ENCODE measurements at regions not wholly inside any gene's neighbourhood (a gene's known extent, or its start where the extent isn't known, plus 50 kb on each side); places are given as distances from the start of the nearest gene placed in this dataset.

DNA sequence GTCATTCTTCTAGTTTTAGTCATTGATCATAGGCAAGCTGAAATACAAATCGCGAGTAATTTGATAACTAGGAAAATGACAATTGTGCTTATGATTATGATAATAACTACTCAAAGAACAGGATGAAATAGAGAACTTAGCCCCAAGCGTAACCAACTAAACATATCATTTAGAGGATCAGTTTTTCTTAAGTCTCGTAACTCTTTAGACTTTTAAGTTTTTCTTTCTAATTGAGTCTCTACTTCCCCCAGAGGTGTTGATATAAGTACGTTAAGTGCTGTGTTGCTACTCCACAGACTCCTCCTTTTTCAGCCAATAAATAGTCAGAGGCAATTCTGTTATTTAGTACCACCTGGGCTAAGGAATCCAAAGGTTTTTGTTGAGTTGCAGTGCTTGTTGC is 96.3 kb downstream of the NHLRC3 start:
- no peaks in the 10 kb centered on the region for H3K4me1 Mint-ChIP-seq
- H3K27ac Mint-ChIP-seq = no peak overlapping the region
- no peak overlapping the region for H3K4me3 Mint-ChIP-seq
- H3K27me3 Mint-ChIP-seq = peaks cover 5% of the 10 kb centered on the region in 2 donors
- DNase-seq = no peak
- no peaks in the 10 kb centered on the region for H3K36me3 Mint-ChIP-seq
- no peak for ATAC-seq (replicated peaks)
- no peaks in the 10 kb centered on the region for H3K9me3 Mint-ChIP-seq

DNA sequence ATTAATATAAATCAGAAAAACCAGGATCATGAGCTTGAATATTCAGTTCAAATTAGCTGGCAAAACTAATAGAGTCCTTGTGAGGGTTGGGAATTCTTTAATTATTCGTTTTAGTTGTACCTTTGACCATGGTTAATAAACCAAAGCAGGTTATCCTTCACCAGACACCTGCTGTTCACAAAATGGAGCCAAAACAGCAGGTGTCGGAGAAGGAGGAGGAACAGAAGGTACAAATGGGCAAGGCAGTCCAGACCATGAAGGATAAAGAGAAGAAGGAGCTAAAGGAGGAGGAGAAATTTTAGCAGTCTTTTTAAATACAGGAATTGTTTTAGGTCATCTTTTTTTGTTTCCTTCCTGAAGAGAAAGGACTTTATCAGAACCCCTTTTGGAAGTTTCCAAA is 106.1 kb downstream of the NHLRC3 start:
- Mint-ChIP-seq H3K9me3 (peaks cover 3 to 5% of the 10 kb centered on the region in 2 donors), H3K4me3 (no peak overlapping the region), H3K27me3 (peaks cover 6 to 14% of the 10 kb centered on the region in 2 donors), H3K36me3 (no peaks in the 10 kb centered on the region), H3K27ac (no peak overlapping the region), H3K4me1 (no peaks in the 10 kb centered on the region)
- DNase-seq (no peak), ATAC-seq (replicated peaks) (no peak)

DNA sequence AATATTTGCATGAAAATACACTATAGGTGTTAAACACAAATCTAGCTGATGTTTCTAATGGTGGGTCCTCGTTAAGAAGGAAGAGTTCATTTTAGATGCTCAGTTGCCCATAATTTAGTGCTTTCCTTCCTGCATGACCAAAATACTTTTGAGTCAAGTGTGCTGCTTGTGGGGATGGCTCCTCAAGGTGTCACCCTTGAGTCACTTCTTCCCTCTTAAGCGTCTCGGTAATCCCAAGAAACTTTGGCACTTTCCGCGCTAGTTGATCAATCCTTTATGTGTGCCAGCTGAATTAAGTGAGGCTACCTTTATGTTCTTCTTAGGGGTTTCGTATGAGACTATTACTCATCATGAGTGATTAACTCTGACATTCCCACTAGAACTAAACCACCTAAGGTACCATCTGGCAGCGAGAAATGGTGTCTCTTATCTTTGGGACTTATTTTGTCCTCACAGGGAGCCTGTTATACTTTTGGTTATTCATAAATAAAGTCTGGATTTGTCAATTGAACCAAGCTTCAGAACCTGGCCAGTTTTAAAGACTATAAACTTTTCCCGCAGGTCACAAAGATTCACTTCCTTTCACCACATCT is 106.8 kb downstream of the NHLRC3 start:
- no peak overlapping the region for H3K4me3 Mint-ChIP-seq

DNA sequence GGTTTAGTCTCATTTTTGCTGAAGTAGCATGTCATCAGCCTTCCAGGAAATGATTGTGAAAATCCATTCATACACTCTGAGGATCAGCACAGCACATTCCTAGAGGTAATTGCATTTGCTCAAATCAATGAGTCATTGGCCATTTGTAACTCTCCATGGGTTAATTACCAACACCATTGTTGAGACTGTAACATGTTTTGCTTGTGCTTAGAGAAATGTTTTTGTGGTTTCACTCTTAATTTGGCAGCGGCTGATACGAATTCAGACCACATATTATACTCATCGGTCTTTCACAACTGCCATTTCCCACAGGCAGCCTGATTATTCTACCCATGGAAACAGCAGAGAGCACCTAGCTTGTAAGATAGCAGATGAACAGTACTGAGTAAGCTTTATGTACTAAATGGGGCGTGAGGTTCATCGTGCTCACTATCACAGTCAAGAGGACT is 110.3 kb downstream of the NHLRC3 start:
- H3K4me3 Mint-ChIP-seq = no peak overlapping the region
- peaks cover 0 to 3% of the 10 kb centered on the region in 2 donors for H3K9me3 Mint-ChIP-seq
- ATAC-seq (replicated peaks) = no peak
- no peaks in the 10 kb centered on the region for H3K36me3 Mint-ChIP-seq
- H3K27ac Mint-ChIP-seq = no peak overlapping the region
- DNase-seq = no peak
- H3K4me1 Mint-ChIP-seq = no peaks in the 10 kb centered on the region
- peaks cover 8 to 21% of the 10 kb centered on the region in 2 donors for H3K27me3 Mint-ChIP-seq

More for the DNA sequence above, 106.8 kb downstream of the NHLRC3 start:
- Mint-ChIP-seq H3K9me3 (peaks cover 3 to 5% of the 10 kb centered on the region in 2 donors), H3K27me3 (peaks cover 6 to 19% of the 10 kb centered on the region in 2 donors), H3K4me1 (no peaks in the 10 kb centered on the region), H3K27ac (no peak overlapping the region), H3K36me3 (no peaks in the 10 kb centered on the region)
- ATAC-seq (replicated peaks) = no peak
- no peak for DNase-seq

DNA sequence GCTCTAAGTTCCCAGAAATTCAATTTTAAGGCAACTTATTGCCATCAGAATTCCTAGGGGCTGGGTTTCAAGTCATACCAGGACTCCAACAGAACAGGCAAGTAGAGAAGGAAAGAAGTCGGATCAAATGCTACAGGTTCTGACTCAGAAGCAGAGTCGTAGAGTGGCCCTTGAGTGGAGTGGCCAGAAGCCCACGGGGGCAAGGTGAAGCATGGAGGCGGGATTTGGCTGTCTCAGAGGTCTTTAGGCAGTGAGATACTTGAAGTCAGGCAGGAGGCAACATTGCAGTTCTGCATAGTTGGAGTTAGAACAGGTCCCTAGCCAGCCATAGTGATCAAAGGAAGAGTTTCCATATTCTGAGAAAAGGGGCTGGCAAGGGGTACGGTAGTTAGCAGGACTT is 111.6 kb downstream of the NHLRC3 start:
- Mint-ChIP-seq H3K27me3 (peaks cover 8 to 26% of the 10 kb centered on the region in 2 donors), H3K4me3 (no peak overlapping the region), H3K27ac (no peak overlapping the region), H3K9me3 (peaks cover 0 to 3% of the 10 kb centered on the region in 2 donors), H3K36me3 (no peaks in the 10 kb centered on the region), H3K4me1 (no peaks in the 10 kb centered on the region)
- ATAC-seq (replicated peaks) = no peak
- DNase-seq = no peak

DNA sequence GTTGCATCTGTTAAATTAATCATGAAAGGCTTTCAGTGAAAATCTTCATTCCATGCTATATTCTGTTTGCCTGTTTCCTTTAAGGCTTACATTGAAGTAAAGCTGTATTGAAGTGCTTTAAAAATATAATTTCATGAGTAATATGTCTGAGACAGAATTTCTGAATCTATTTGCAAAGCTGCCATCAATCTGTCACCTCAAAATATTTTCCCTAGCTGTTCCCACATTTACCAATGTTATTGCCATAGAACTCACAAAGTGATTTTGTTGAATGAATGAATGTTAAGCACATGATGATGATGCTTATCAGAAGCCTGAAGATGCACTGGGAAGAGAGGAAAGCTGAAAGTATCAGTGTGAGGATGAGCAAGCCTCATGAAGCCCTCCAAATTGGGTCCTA is 115.8 kb downstream of the NHLRC3 start:
- H3K36me3 Mint-ChIP-seq = no peaks in the 10 kb centered on the region
- peaks cover 8 to 18% of the 10 kb centered on the region in 2 donors for H3K27me3 Mint-ChIP-seq
- no peak for ATAC-seq (replicated peaks)
- H3K27ac Mint-ChIP-seq = no peak overlapping the region
- H3K4me1 Mint-ChIP-seq = no peaks in the 10 kb centered on the region
- DNase-seq = no peak
- no peak overlapping the region for H3K4me3 Mint-ChIP-seq
- H3K9me3 Mint-ChIP-seq = peaks cover 0 to 3% of the 10 kb centered on the region in 2 donors

DNA sequence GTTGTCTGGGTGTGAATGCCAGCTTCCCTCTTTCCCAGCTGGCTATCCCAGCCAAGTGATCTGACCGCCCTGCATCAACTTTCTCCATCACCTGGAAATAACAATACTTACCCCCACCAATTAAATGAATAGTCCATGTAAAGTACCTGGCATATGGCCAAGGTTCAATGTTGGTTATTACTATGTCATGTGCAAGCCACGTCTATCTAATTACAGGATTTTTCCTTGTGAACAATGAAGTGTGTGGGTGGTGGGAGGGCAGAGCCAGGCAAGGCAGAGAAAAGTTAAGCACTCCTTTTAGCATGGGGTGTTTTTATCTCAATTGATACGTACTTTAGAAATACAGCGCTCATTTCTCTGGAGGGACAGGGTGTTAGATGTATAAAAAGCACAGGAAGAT is 121.1 kb downstream of the NHLRC3 start:
- Mint-ChIP-seq H3K27me3 (peaks cover under 1 to 4% of the 10 kb centered on the region in 2 donors), H3K4me1 (no peaks in the 10 kb centered on the region), H3K36me3 (no peaks in the 10 kb centered on the region), H3K9me3 (no peaks in the 10 kb centered on the region), H3K4me3 (no peak overlapping the region), H3K27ac (no peak overlapping the region)
- no peak for DNase-seq
- no peak for ATAC-seq (replicated peaks)

DNA sequence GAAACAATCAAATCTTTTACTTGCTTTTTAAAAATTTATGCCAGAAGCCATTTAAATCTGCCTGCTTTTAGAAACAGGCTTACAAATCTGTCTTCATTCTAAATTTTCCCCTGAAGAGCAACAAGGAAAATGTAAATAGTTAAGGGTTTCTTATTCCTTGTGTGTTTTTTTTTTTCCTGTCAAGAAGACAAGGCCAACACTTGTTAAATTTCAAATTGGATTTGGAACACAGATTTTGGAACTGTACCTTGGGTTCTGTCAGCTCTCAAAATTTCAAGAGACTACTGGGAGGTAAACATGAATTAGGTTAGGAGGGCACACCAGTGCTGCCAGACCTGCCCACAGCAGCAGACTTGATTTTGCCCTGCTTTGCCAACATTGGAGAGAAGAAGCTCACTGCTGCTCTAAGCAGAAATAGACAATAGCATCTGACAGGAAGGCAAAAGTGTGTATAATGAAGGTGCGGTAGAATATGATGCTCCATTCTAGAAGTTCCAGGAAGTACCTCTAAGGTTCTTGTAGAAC is 121.7 kb downstream of the NHLRC3 start:
- ATAC-seq (replicated peaks) (no peak), DNase-seq (no peak)
- no peaks in the 10 kb centered on the region for H3K36me3 Mint-ChIP-seq
- H3K9me3 Mint-ChIP-seq = no peaks in the 10 kb centered on the region
- no peaks in the 10 kb centered on the region for H3K4me1 Mint-ChIP-seq
- H3K27ac Mint-ChIP-seq = no peak overlapping the region
- no peak overlapping the region for H3K4me3 Mint-ChIP-seq
- peaks cover 0 to 4% of the 10 kb centered on the region in 2 donors for H3K27me3 Mint-ChIP-seq

DNA sequence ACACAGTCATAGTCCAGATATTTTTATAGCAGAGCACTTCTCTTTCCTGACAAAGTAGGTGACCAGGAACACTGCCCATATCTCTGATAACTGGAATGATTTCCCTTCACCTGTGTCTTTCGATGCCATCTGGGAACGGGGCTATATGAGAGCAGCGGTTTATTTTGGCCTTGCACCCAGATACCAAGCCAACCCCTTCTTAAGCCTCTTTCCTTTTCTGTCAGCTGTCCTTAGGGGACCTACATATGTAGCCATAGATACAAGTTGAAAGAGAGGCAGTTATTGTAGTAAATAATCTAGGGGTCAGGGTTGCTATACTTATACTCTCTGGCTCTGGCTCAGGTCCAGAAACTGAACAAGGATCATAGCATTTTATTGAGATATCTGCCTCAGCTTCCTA is 128.8 kb downstream of the NHLRC3 start:
- Mint-ChIP-seq H3K27me3 (no peaks in the 10 kb centered on the region), H3K36me3 (no peaks in the 10 kb centered on the region), H3K4me1 (no peaks in the 10 kb centered on the region), H3K27ac (no peak overlapping the region), H3K4me3 (no peak overlapping the region), H3K9me3 (no peaks in the 10 kb centered on the region)
- DNase-seq = no peak
- ATAC-seq (replicated peaks) = no peak

DNA sequence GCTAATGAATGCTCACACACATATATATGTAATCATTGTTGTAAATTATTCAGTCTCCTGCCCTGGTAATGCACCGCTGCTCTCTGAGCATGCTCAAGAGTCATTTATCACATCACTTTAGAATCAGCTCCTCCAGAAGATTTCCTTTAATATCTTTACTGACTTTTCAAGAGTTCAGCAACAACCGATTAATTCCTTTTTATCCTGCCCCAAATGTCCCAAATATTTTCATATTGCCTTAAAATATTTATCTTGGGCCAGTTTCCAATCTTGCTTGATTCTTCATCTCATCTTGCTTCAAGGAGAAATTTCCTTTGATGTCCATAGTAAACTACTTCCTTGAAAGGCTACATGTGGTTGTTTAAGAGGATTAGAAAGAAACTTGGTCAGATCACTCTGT is 132.5 kb downstream of the NHLRC3 start:
- H3K27ac Mint-ChIP-seq = no peak overlapping the region
- no peaks in the 10 kb centered on the region for H3K4me1 Mint-ChIP-seq
- no peak for DNase-seq
- no peaks in the 10 kb centered on the region for H3K9me3 Mint-ChIP-seq
- H3K36me3 Mint-ChIP-seq = no peaks in the 10 kb centered on the region
- peaks cover 0 to 5% of the 10 kb centered on the region in 2 donors for H3K27me3 Mint-ChIP-seq
- H3K4me3 Mint-ChIP-seq = no peak overlapping the region
- no peak for ATAC-seq (replicated peaks)

DNA sequence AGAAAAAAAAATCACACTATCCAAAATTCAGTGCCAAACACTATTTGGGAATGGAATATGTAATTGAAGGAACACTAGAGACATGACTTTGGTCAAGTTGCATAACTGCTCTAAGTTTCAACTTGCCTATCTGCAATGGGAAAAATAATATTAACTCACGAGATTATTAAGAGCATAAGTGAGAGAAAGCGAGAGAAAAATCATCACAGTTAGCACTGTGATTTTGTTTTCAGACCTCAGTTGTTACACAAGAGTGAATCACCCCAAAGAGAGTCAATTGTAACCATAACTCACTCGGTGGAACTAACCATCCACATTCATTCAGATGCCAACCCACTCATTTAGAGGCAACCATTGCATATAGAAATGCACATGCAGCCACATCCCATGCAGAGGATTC is 147.1 kb downstream of the NHLRC3 start:
- peaks cover 0 to 20% of the 10 kb centered on the region in 2 donors for H3K27me3 Mint-ChIP-seq
- ATAC-seq (replicated peaks) (no peak), DNase-seq (no peak)
- no peaks in the 10 kb centered on the region for H3K9me3 Mint-ChIP-seq
- H3K36me3 Mint-ChIP-seq = no peaks in the 10 kb centered on the region
- no peaks in the 10 kb centered on the region for H3K4me1 Mint-ChIP-seq
- no peak overlapping the region for H3K4me3 Mint-ChIP-seq
- no peak overlapping the region for H3K27ac Mint-ChIP-seq

DNA sequence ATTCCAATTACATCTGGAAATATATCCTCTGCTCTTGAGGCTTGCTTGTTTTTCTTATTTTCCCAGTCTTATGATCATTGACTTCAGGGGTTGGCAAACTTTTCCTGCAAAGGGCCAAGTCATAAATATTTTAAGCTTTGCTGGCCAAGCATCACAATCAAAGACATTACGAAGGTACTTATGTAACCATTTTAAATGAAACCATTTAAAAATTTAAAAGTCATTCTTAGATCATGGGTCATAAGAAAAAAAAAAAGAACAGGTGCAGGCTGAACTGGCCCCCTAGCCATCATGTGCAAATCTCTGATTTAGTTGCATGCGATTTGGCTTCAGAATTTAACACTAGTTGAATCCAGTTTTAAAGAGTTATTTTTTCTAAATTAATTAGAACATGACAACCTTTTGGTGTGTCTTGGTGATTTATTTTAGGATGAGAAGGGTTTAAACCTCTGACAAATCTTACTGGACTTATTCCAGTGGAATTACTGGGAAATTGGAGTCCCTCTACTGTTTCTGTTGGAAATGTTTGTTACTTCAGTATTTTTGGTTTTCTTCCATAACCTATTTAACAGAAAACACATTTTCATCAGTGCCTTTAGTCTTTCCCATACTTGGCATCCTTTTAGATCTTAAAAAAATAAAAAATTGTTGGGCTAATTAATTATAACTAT is 148.1 kb downstream of the NHLRC3 start:
- DNase-seq (no peak), ATAC-seq (replicated peaks) (no peak)
- Mint-ChIP-seq H3K9me3 (no peaks in the 10 kb centered on the region), H3K4me3 (no peak overlapping the region), H3K27me3 (peaks cover 0 to 16% of the 10 kb centered on the region in 2 donors), H3K27ac (no peak overlapping the region), H3K4me1 (no peaks in the 10 kb centered on the region), H3K36me3 (no peaks in the 10 kb centered on the region)

DNA sequence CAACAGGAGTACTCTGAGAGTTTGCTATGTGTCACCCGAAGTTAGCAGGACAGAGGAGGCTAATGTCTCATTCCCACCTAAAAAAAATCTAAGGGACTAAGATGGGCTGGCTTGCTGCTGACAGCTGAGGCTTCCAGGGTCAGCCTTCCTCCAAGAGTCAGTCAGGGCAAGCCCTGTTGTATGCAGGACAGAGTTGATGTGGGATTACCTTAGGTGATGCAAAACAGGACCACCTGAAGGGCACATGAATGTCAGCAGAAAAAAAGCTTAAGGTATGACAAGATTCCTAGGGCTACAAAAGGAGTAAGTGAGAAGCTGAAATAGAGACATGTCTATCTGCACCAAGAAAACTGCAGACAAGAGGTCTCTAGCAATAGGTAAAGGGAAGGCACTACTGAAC is 151.5 kb downstream of the NHLRC3 start:
- DNase-seq (no peak), ATAC-seq (replicated peaks) (no peak)
- no peak overlapping the region for H3K4me3 Mint-ChIP-seq
- H3K9me3 Mint-ChIP-seq = no peaks in the 10 kb centered on the region
- H3K4me1 Mint-ChIP-seq = no peaks in the 10 kb centered on the region
- H3K27ac Mint-ChIP-seq = no peak overlapping the region
- no peaks in the 10 kb centered on the region for H3K36me3 Mint-ChIP-seq
- peaks cover 3 to 15% of the 10 kb centered on the region in 2 donors for H3K27me3 Mint-ChIP-seq

DNA sequence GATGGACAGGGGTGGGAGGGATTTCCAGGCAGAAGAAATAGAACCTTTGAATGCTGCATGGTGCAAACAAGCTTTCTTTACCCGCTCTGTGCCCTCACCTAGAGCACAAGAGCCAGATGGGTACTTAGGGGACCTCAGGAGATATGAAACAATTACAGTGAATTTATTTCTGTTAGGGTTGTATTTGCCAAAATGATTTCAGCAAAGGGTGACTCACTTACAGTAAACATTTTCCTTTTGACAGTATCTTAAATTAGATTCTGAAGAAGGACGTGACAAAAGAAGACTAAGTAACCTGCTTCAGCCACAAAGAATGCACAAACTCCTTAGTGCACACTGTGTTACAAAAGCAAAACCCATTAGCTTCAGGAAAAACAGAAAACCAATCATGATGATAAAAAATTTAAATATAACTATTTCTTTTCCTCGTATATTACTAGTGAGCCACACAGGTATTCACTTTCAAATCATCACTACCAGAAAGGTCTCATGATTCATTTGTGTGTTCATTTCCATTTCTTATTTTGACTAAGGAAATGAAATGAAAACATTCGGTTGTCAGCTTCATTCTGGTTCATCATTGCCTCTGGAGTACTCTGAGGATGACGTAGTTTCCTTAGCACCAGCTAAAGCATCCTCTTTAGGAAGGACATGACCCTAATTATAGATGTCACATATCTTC is 158.8 kb downstream of the NHLRC3 start:
- peak in 1 of 2 donors; percentile 48 for ATAC-seq (replicated peaks)
- no peak overlapping the region for H3K27ac Mint-ChIP-seq
- no peaks in the 10 kb centered on the region for H3K4me1 Mint-ChIP-seq
- H3K4me3 Mint-ChIP-seq = no peak overlapping the region
- H3K27me3 Mint-ChIP-seq = peaks cover 5 to 7% of the 10 kb centered on the region in 2 donors
- no peaks in the 10 kb centered on the region for H3K9me3 Mint-ChIP-seq
- no peak for DNase-seq
- H3K36me3 Mint-ChIP-seq = no peaks in the 10 kb centered on the region

DNA sequence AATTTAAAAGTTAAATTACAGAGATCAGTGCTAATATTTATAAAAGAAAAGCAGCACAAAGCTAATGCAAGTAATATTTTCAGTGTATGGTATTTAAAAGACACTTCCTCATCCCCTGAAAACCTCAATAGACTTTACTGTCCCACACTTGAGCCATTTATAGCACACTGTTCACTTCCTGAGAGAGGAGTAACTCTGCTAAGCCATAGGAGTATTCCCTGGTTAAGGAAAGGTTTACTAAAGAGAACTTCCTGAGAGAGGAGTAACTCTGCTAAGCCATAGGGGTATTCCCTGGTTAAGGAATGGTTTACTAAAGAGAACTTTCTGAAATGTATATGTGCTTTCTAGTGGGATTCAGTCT is 159.4 kb downstream of the NHLRC3 start:
- Mint-ChIP-seq H3K36me3 (no peaks in the 10 kb centered on the region), H3K4me3 (no peak overlapping the region), H3K4me1 (no peaks in the 10 kb centered on the region), H3K27me3 (peaks cover 5 to 7% of the 10 kb centered on the region in 2 donors), H3K9me3 (no peaks in the 10 kb centered on the region), H3K27ac (no peak overlapping the region)
- DNase-seq = no peak
- peak in 1 of 2 donors; percentile 12 for ATAC-seq (replicated peaks)

All from stimulated activated naive B cell treated with anti-CD40 and anti-IgM and Interleukin-4, amounts not matched to agents 10 μg/mL and 1 μg/mL and 100 μg/mL, for 72 hours (primary cell).